AG04450 (cell line): ENCODE measurements at regions not wholly inside any gene's neighbourhood (a gene's known extent, or its start where the extent isn't known, plus 50 kb on each side); places are given as distances from the start of the nearest gene placed in this dataset.

ENCODE experiments used
- CTCF ChIA-PET: fragments of 300-600, 350-600 bp; formaldehyde crosslinking; extraction: SDS; loops from one replicate; lab custom pipeline; 2022; ENCODE audit warnings: antibody characterized with exemption, inconsistent platforms; lab: Charles Lee
- POLR2A ChIA-PET: fragments of 350-600 bp; formaldehyde crosslinking; extraction: SDS; loops from one replicate; lab custom pipeline; 2021; ENCODE audit warnings: antibody characterized with exemption, inconsistent platforms; lab: Yijun Ruan, JAX
- DNase-seq: peaks from one replicate; pipeline ENCODE4 v3.0.0-alpha.2; 2011; ENCODE audit warnings: low read depth, low spot score
- H3K27ac ChIP-seq: one replicate; pipeline ENCODE4 v1.5.1; 2012; ENCODE audit warnings: low read depth, low read length, control low read depth
- H3K27me3 ChIP-seq: one replicate; pipeline ENCODE4 v1.6.0; 2012; ENCODE audit warnings: low read length; ENCODE audit not compliant: control insufficient read depth, insufficient read depth
- H3K4me3 ChIP-seq: 2 replicates; pipeline ENCODE4 v1.5.1; 2011; ENCODE audit warnings: mild to moderate bottlenecking, low read depth, low read length, control low read depth
- H3K9me3 ChIP-seq: 2 replicates; pipeline ENCODE4 v1.5.1; 2012; ENCODE audit warnings: low read length; ENCODE audit not compliant: control insufficient read depth, insufficient read depth
- TF ChIP-seq, protein P1 (sequence below): IDR thresholded peaks from 2 replicates; pipeline ENCODE4 v1.5.1; 2011; ENCODE audit warnings: low read depth, low read length, control low read depth, inconsistent platforms

DNA sequence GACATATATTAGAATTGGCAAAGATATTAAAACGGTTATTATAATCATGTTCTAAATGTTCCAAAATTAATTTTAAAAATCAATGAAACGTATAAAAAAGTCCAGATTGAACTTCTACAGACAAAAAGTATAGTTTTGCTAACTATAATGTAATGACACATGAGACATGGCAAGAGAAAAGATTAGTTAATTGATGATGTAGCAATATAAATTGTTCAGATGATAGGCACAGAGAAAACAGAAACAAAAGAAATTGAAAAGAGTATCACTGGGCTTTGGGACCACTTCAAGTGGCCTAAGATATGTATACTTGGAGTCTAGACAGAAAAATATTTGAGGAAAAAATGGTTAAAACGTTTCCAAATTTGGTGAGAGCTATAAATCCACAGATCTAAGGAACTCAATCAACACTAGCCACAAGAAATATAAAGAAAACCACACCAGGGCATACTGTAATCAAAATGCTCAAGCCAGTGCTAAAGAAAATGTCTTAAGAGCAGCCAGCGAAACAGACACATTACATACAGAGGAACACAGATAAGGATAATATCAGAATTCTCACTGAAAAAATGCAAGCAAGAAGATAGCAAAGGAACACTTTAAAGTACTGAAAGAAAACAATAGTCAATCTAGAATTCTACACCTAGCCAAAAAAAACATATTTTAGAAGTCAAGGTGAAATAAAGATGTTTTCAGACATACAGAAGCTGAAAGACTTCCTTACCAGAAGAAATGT lies 172.6 kb upstream of the FOXQ1 start:
- no peak overlapping the region for H3K27ac ChIP-seq
- H3K4me3 ChIP-seq: no peak overlapping the region
- TF ChIP-seq, protein P1, sequence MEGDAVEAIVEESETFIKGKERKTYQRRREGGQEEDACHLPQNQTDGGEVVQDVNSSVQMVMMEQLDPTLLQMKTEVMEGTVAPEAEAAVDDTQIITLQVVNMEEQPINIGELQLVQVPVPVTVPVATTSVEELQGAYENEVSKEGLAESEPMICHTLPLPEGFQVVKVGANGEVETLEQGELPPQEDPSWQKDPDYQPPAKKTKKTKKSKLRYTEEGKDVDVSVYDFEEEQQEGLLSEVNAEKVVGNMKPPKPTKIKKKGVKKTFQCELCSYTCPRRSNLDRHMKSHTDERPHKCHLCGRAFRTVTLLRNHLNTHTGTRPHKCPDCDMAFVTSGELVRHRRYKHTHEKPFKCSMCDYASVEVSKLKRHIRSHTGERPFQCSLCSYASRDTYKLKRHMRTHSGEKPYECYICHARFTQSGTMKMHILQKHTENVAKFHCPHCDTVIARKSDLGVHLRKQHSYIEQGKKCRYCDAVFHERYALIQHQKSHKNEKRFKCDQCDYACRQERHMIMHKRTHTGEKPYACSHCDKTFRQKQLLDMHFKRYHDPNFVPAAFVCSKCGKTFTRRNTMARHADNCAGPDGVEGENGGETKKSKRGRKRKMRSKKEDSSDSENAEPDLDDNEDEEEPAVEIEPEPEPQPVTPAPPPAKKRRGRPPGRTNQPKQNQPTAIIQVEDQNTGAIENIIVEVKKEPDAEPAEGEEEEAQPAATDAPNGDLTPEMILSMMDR: no peak
- ChIA-PET POLR2A (no interaction called here), CTCF (no interaction called here)
- DNase-seq: no peak
- H3K9me3 ChIP-seq: no peaks in the 10 kb centered on the region
- no peaks in the 10 kb centered on the region for H3K27me3 ChIP-seq

DNA sequence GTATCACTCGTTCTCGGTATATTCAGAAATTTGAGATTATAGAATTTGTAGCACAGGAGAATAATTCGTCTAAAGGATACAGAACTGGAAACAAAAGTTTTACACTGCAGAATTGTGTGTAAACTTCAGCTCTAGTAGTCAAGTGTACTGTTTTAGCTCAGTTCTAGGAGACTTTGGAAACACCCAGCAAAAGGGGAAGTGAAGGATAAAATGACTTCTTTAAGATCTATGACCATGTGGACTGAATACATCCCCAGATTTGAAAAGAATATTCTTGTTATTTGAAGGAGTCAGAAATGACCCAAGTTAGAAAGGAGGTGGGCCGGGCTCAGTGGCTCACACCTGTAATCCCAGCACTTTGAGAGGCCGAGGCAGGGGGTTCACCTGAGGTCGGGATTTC lies 174.0 kb upstream of the FOXQ1 start:
- TF ChIP-seq, protein P1: no peak
- no peak for DNase-seq
- ChIA-PET POLR2A (no interaction called here), CTCF (interaction anchor here (1.2 kb wide), 1 partner anchor 259 kb away, joined by 3 read pairs; no protein-coding TSS in a partner anchor)
- Histone ChIP-seq H3K27me3 (no peaks in the 10 kb centered on the region), H3K9me3 (no peaks in the 10 kb centered on the region), H3K27ac (no peak overlapping the region), H3K4me3 (no peak overlapping the region)

DNA sequence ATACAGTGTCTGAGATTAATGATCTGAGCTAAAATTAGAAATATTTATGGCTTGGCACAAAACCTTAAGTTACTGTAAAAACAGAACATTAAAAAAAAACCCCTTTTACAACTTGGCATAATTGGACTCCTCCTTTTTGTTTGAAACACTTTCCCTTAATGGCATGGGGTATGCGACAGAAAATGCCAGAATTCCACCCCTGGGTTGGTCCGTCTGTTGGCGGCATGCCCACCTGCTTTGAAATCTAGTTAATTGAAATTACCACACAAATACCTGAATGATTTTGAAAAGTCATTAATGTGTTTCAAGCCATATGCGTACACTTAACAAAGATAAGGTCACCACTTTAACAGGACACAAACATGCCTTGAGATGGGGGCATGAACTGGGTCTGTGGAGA lies 175.1 kb upstream of the FOXQ1 start:
- ChIA-PET POLR2A (no interaction called here), CTCF (no interaction called here)
- Histone ChIP-seq H3K27me3 (no peaks in the 10 kb centered on the region), H3K9me3 (no peaks in the 10 kb centered on the region), H3K27ac (no peak overlapping the region), H3K4me3 (no peak overlapping the region)
- DNase-seq: no peak
- TF ChIP-seq, protein P1: no peak

DNA sequence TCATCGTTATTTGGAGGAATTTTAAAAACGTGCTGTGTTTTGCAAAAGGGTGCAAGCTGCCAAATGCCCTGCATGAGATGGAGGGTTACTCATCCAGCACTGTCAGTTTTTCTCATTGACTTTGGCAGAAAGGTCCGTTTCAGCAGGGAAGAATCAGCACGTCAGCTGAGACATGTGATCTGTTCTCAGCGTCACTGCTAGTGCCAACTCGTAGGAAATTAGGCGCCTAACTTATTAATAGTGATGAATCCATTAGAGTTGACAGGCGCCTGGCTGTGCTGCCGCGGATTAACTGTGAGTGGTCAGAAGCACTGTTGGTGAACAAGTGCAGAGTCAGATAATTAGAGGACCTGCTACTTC lies 175.5 kb upstream of the FOXQ1 start:
- TF ChIP-seq, protein P1: no peak
- Histone ChIP-seq H3K27ac (no peak overlapping the region), H3K9me3 (no peaks in the 10 kb centered on the region), H3K4me3 (no peak overlapping the region), H3K27me3 (no peaks in the 10 kb centered on the region)
- POLR2A ChIA-PET: no interaction called here
- peak; percentile 36 for DNase-seq
- CTCF ChIA-PET: no interaction called here

DNA sequence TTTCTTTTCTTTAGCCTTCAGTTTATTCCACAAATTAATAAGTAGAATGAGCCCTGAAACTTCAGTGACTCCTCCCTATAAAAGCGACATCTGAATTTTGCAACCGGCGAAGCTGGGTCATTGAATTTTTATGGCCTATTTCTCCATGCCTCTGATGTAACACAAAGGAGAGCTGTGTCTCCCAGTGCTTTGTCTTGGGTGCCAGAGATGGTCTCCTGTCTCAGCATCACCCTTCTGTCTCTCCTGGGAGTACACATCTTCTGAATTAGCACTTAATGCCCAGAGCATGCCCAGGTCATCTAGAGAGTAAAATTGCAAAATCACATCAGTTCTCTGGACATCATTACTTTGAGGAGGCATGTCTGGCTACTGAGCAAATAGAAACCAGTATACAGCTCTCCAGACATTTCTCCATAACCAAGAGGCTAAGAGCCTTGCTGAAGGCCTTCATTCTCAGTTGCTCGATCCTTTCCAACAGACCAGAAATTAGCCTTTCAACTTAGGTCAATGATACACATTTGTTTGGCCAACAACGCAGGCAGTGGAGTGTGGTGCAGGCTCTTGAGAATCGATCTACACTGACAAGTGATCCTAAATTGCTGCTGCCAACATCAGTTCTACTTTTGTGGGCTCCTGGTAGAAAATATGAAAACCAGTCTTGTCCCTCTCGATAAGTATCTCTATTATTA lies 176.0 kb upstream of the FOXQ1 start:
- DNase-seq: no peak
- TF ChIP-seq, protein P1: no peak
- Histone ChIP-seq H3K27ac (no peak overlapping the region), H3K9me3 (no peaks in the 10 kb centered on the region), H3K27me3 (no peaks in the 10 kb centered on the region), H3K4me3 (no peak overlapping the region)
- CTCF ChIA-PET: no interaction called here
- POLR2A ChIA-PET: no interaction called here
